K562 (cell line): ENCODE measurements at regions not wholly inside any gene's neighbourhood (a gene's known extent, or its start where the extent isn't known, plus 50 kb on each side); places are given as distances from the start of the nearest gene placed in this dataset.

Experiments
- ATAC-seq: fragments of 200-7000 bp; cut with Tn5 transposase; 3 replicates; pipeline ENCODE4 v1.9.1; 2020; ENCODE audit warnings: moderate library complexity
- BruUV-seq: library from RNA; stranded (reverse); fragments of 400-500 nt; replicated peaks from 2 replicates; lab custom pipeline; 2021; lab: Mats Ljungman, UMichigan
- CTCF ChIA-PET: fragments of 300-600 bp; formaldehyde crosslinking; extraction: SDS; loops from one replicate; lab custom pipeline; 2021; ENCODE audit warnings: low intra/inter-chr PET ratio; lab: Yijun Ruan, JAX
- POLR2A ChIA-PET: fragments of 300-600, 350-650 bp; sonication (Branson Sonifier 250); formaldehyde crosslinking; extraction: SDS; loops from one replicate; lab custom pipeline; 2021; ENCODE audit warnings: antibody characterized with exemption, inconsistent platforms; lab: Yijun Ruan, JAX
- DNase-seq, 4 experiments: peaks; one replicate each; pipeline versions ENCODE4 v3.0.0 to v3.0.0-alpha.2; 2011 to 2018; ENCODE audit warnings: low spot score in 3 of 4, mixed read lengths in 3 of 4; ENCODE audit errors: extremely low read depth in 1 of 4
- FAIRE-seq: peaks from 2 replicates; lab custom pipeline; 2011; peaks lifted over from hg19 to GRCh38; lab: Jason Lieb, UNC
- H2AFZ ChIP-seq: 2 replicates; pipeline ENCODE4 v1.6.0; 2011; ENCODE audit warnings: low read depth, low read length, control low read depth, inconsistent platforms
- H3K27ac ChIP-seq: fragments of 200-600 bp; 3 replicates; pipeline ENCODE4 v1.8.0; 2011; ENCODE audit warnings: low read depth, mild to moderate bottlenecking, control low read depth, inconsistent platforms, low read length, moderate library complexity, mixed read lengths; ENCODE audit errors: extremely low read depth
- H3K27me3 ChIP-seq, 2 experiments: fragments of 300-600 bp in 1 of 2; 2 replicates in 1 of 2; 3 replicates in 1 of 2; pipeline versions ENCODE4 v1.6.0 to v1.8.0; 2011; ENCODE audit warnings: inconsistent platforms in 2 of 2, low read length in 2 of 2, mild to moderate bottlenecking in 1 of 2, mixed read lengths in 1 of 2, moderate library complexity in 1 of 2; ENCODE audit not compliant: control insufficient read depth in 2 of 2, insufficient read depth in 2 of 2
- H3K36me3 ChIP-seq: fragments of 300-600 bp; 3 replicates; pipeline ENCODE4 v1.8.0; 2011; ENCODE audit warnings: mild to moderate bottlenecking, low read length, inconsistent platforms; ENCODE audit not compliant: control insufficient read depth, insufficient read depth
- H3K4me1 ChIP-seq, 2 experiments: fragments of 200-600 bp in 1 of 2; replicated peaks in 1 of 2; 2 replicates in 1 of 2; 3 replicates in 1 of 2; pipeline versions ENCODE4 v1.5.1 to v1.8.0; 2011; ENCODE audit warnings: inconsistent platforms in 2 of 2, low read length in 2 of 2, mild to moderate bottlenecking in 1 of 2, mixed read lengths in 1 of 2, moderate library complexity in 1 of 2; ENCODE audit not compliant: control insufficient read depth in 2 of 2, insufficient read depth in 2 of 2
- H3K4me2 ChIP-seq: 2 replicates; pipeline ENCODE4 v1.6.1; 2011; ENCODE audit warnings: low read length, control low read depth, inconsistent platforms, mixed read lengths; ENCODE audit not compliant: insufficient read depth
- H3K4me3 ChIP-seq: fragments of 200-600 bp; sonication (generic), shearing (Covaris generic); 2 replicates; pipeline ENCODE4 v1.5.1; 2016; ENCODE audit warnings: control low read depth, inconsistent platforms
- H3K79me2 ChIP-seq: fragments of 200-600 bp; 3 replicates; pipeline ENCODE4 v1.8.0; 2011; ENCODE audit warnings: low read length, inconsistent platforms; ENCODE audit not compliant: control insufficient read depth, insufficient read depth
- H3K9ac ChIP-seq, 2 experiments: 2 replicates each; pipeline versions ENCODE4 v1.6.0 to v1.6.1; 2011; ENCODE audit warnings: low read depth in 2 of 2, low read length in 2 of 2, control low read depth in 1 of 2, inconsistent platforms in 1 of 2, mild to moderate bottlenecking in 1 of 2, mixed read lengths in 1 of 2; ENCODE audit not compliant: insufficient read depth in 1 of 2
- H3K9me1 ChIP-seq: one replicate; pipeline ENCODE4 v1.6.0; 2011; ENCODE audit warnings: inconsistent platforms, mild to moderate bottlenecking, low read length, moderate library complexity; ENCODE audit not compliant: control insufficient read depth, insufficient read depth
- H3K9me3 ChIP-seq: replicated peaks from 2 replicates; pipeline ENCODE4 v1.5.1; 2011; ENCODE audit warnings: low read depth, low read length, inconsistent platforms; ENCODE audit not compliant: control insufficient read depth, insufficient read depth
- H4K20me1 ChIP-seq: replicated peaks from 2 replicates; pipeline ENCODE4 v1.6.1; 2011; ENCODE audit warnings: low read length, inconsistent platforms, mixed read lengths; ENCODE audit not compliant: control insufficient read depth, insufficient read depth
- DIDO1 ChIP-seq: fragments of 450-650 bp; IDR thresholded peaks from 2 replicates; pipeline ENCODE4 v1.6.1; 2016; ENCODE audit warnings: low read depth, missing biosample characterization, missing genetic modification characterization
- E2F5 ChIP-seq: sonication (generic); formaldehyde crosslinking; IDR thresholded peaks from 2 replicates; pipeline ENCODE4 v1.8.0; 2022; ENCODE audit warnings: mild to moderate bottlenecking, missing genetic modification reagents
- ETV5 ChIP-seq: sonication (generic); formaldehyde crosslinking; IDR thresholded peaks from 2 replicates; pipeline ENCODE4 v1.4.0; 2020; ENCODE audit warnings: low read depth, mild to moderate bottlenecking, missing genetic modification reagents
- FOXA3 ChIP-seq, 2 experiments: fragments of 450-650 bp in 1 of 2; sonication (generic) in 1 of 2; formaldehyde crosslinking; IDR thresholded peaks in 1 of 2; conservative IDR thresholded peaks in 1 of 2; 2 replicates each; pipeline versions ENCODE4 v1.4.0 to v1.8.0; 2020 to 2022; ENCODE audit warnings: mild to moderate bottlenecking in 2 of 2, missing genetic modification reagents in 1 of 2
- HMGN3 ChIP-seq: IDR thresholded peaks from 2 replicates; pipeline ENCODE4 v1.6.1; 2011; ENCODE audit warnings: borderline replicate concordance, low read depth, mild to moderate bottlenecking, mixed read lengths, low read length; ENCODE audit not compliant: insufficient read length; ENCODE audit errors: extremely low read depth
- HOXB6 ChIP-seq: fragments of 250-450 bp; sonication (Bioruptor Pico); IDR thresholded peaks from 2 replicates; pipeline ENCODE4 v1.5.1; 2022; ENCODE audit warnings: mild to moderate bottlenecking, borderline replicate concordance
- MCM2 ChIP-seq: fragments of 450-650 bp; IDR thresholded peaks from 2 replicates; pipeline ENCODE4 v1.6.1; 2017; ENCODE audit warnings: low read depth, mild to moderate bottlenecking
- NCOA6 ChIP-seq: fragments of 450-650 bp; IDR thresholded peaks from 2 replicates; pipeline ENCODE4 v1.6.1; 2017; ENCODE audit warnings: mild to moderate bottlenecking
- NFIX ChIP-seq: fragments of 250-450 bp; sonication (Bioruptor Pico); IDR thresholded peaks from 2 replicates; pipeline ENCODE4 v1.4.0; 2020; ENCODE audit warnings: low read depth, mild to moderate bottlenecking, moderate library complexity
- NR2C1 ChIP-seq, 2 experiments: fragments of 450-650 bp; IDR thresholded peaks; 2 replicates each; pipeline ENCODE4 v1.6.1; 2017; ENCODE audit warnings: mild to moderate bottlenecking in 2 of 2, antibody characterized with exemption in 1 of 2, inconsistent platforms in 1 of 2, missing compliant biosample characterization in 1 of 2, missing genetic modification characterization in 1 of 2
- NR4A1 ChIP-seq, 2 experiments: fragments of 250-450 bp in 1 of 2; fragments of 450-650 bp in 1 of 2; sonication (Bioruptor Pico) in 1 of 2; IDR thresholded peaks; 2 replicates each; pipeline versions ENCODE4 v1.4.0 to v1.6.1; 2016 to 2020; ENCODE audit warnings: mild to moderate bottlenecking in 2 of 2, missing compliant biosample characterization in 1 of 2, missing genetic modification characterization in 1 of 2, moderate library complexity in 1 of 2
- POU5F1 ChIP-seq: fragments of 150-350 bp; IDR thresholded peaks from 2 replicates; pipeline ENCODE4 v1.6.1; 2014; ENCODE audit warnings: borderline replicate concordance, low read length, low read depth, mild to moderate bottlenecking; ENCODE audit not compliant: partially characterized antibody
- PYGO2 ChIP-seq: fragments of 450-650 bp; IDR thresholded peaks from 2 replicates; pipeline ENCODE4 v1.6.1; 2016; ENCODE audit warnings: mild to moderate bottlenecking, missing genetic modification characterization, moderate library complexity, missing compliant biosample characterization
- RBBP5 ChIP-seq: fragments of 200-600 bp; sonication (generic); IDR thresholded peaks from 2 replicates; pipeline ENCODE4 v1.6.1; 2012; ENCODE audit warnings: borderline replicate concordance, mild to moderate bottlenecking, low read length, control low read depth, inconsistent platforms; ENCODE audit not compliant: insufficient read depth, poor library complexity, severe bottlenecking
- SIX5 ChIP-seq, 2 experiments: IDR thresholded peaks; 2 replicates each; pipeline ENCODE4 v1.6.1; 2011; ENCODE audit warnings: low read length in 2 of 2, borderline replicate concordance in 1 of 2, low read depth in 1 of 2, mild to moderate bottlenecking in 1 of 2, moderate library complexity in 1 of 2; ENCODE audit not compliant: insufficient read depth in 1 of 2
- SMAD1 ChIP-seq: fragments of 150-350 bp; IDR thresholded peaks from 2 replicates; pipeline ENCODE4 v1.6.1; 2014; ENCODE audit warnings: low read length, low read depth; ENCODE audit not compliant: partially characterized antibody
- STAT5A ChIP-seq: IDR thresholded peaks from 2 replicates; pipeline ENCODE4 v1.6.1; 2012; ENCODE audit warnings: low read length, inconsistent platforms, borderline replicate concordance
- TFE3 ChIP-seq: fragments of 450-650 bp; formaldehyde crosslinking; IDR thresholded peaks from 2 replicates; pipeline ENCODE4 v1.4.0; 2020; ENCODE audit warnings: mild to moderate bottlenecking, mixed read lengths
- TRIM24 ChIP-seq, 2 experiments: fragments of 450-650 bp; IDR thresholded peaks; 2 replicates each; pipeline ENCODE4 v1.6.1; 2016
- ZBTB43 ChIP-seq: sonication (generic); formaldehyde crosslinking; IDR thresholded peaks from 2 replicates; pipeline ENCODE4 v1.8.0; 2023; ENCODE audit warnings: mild to moderate bottlenecking, missing genetic modification reagents
- WGBS: fragments of 100-300 bp; shearing (Covaris generic); methylation state at CpG from one replicate; pipeline ENCODE4 v1.1.6; 2016; ENCODE audit warnings: low coverage, mixed read lengths; ENCODE audit not compliant: insufficient coverage; ENCODE audit errors: missing lambda C conversion rate; 5-methylcytosine and 5-hydroxymethylcytosine counted together
- in situ Hi-C: fragments of 300-500 bp; cut with MboI; formaldehyde crosslinking; loops from 4 replicates; pipeline ENCODE4 v1.15.0; 2018; ENCODE audit warnings: inconsistent platforms, mixed read lengths
- intact Hi-C: fragments of 100-400 bp; cut with micrococcal nuclease; formaldehyde crosslinking; loops from 2 replicates; pipeline ENCODE4 v1.14.2; 2022

GRCh38 chr22:27490080-27490479, 311.5 kb downstream of the MN1 start:
- in situ Hi-C loops (no loop called here), intact Hi-C loops (no loop called here)
- H4K20me1 ChIP-seq = no peaks in the 10 kb centered on the region
- no peak overlapping the region for H2AFZ ChIP-seq
- no TSS peak for BruUV-seq
- no peaks in the 10 kb centered on the region for H3K4me1 ChIP-seq
- no peak for TF ChIP-seq HOXB6
- TF ChIP-seq STAT5A = no peak
- TF ChIP-seq NR2C1 (IDR thresholded peaks at IDR 0.05) = no peak
- TF ChIP-seq NR2C1 (tag; IDR thresholded peaks at IDR 0.05) = no peak
- TF ChIP-seq DIDO1 (tag) = no peak
- TF ChIP-seq SIX5 (IDR thresholded peaks at IDR 0.05; ENCODE audit: borderline replicate concordance in 1 of 2, insufficient read depth in 1 of 2, low read depth in 1 of 2, low read length in 2 of 2) = no peak
- TF ChIP-seq NCOA6 = no peak
- no peak for TF ChIP-seq E2F5 (CRISPR knock-in tag)
- no peak for TF ChIP-seq ETV5
- no peak for TF ChIP-seq FOXA3 (CRISPR knock-in tag; conservative IDR thresholded peaks at IDR 0.05 in 1 of 2, IDR thresholded peaks at IDR 0.05 in 1 of 2)
- TF ChIP-seq TFE3 (CRISPR knock-in tag) = no peak
- TF ChIP-seq TRIM24 (IDR thresholded peaks at IDR 0.05) = no peak
- no peak for TF ChIP-seq MCM2
- TF ChIP-seq NFIX = no peak
- no peak for TF ChIP-seq SMAD1
- no peak for TF ChIP-seq PYGO2 (tag)
- no peak for TF ChIP-seq NR4A1 (CRISPR knock-in tag; IDR thresholded peaks at IDR 0.05)
- TF ChIP-seq NR4A1 (tag; IDR thresholded peaks at IDR 0.05) = no peak
- no peak for TF ChIP-seq POU5F1
- no peak for TF ChIP-seq RBBP5
- TF ChIP-seq ZBTB43 (CRISPR knock-in tag) = no peak
- no peak for TF ChIP-seq HMGN3
- TF ChIP-seq, all 486 proteins: peak for 0
- H3K27me3 ChIP-seq = peaks cover 0 to 12% of the 10 kb centered on the region in 2 experiments; a peak in 1 of 5 replicates
- no peaks in the 10 kb centered on the region for H3K9me1 ChIP-seq
- no peak overlapping the region for H3K9ac ChIP-seq
- 0% methylated on average over 4 of the region's 4 CpGs for WGBS
- ChIA-PET POLR2A (no interaction called here), CTCF (no interaction called here)
- no peak overlapping the region for H3K4me3 ChIP-seq
- no peak overlapping the region for H3K27ac ChIP-seq
- H3K36me3 ChIP-seq = no peaks in the 10 kb centered on the region
- no peak for FAIRE-seq
- no peaks in the 10 kb centered on the region for H3K79me2 ChIP-seq
- ATAC-seq = no peak
- no peak for DNase-seq
- no peak overlapping the region for H3K4me2 ChIP-seq
- H3K9me3 ChIP-seq = no peaks in the 10 kb centered on the region
